ENCODE measurements at regions not wholly inside any gene's neighbourhood (a gene's known extent, or its start where the extent isn't known, plus 50 kb on each side); places are given as distances from the start of the nearest gene placed in this dataset.

- BruUV-seq (replicated peaks), result no TSS peak
- no peaks in the 10 kb centered on the region for H3K36me3 ChIP-seq (ENCODE audit: control insufficient read depth, insufficient read depth, low read length)
- no peaks in the 10 kb centered on the region for H3K27me3 ChIP-seq (ENCODE audit: control insufficient read depth, insufficient read depth, low read length)
- H3K4me1 ChIP-seq (ENCODE audit: control insufficient read depth, insufficient read depth, low read length), result no peaks in the 10 kb centered on the region
- H3K27ac ChIP-seq (ENCODE audit: low read length), result no peak overlapping the region
- POLR2A ChIA-PET, result no interaction called here
- CTCF ChIA-PET, result no interaction called here
- no peak for DNase-seq (ENCODE audit: low read depth, low spot score)
- ATAC-seq, result no peak
- intact Hi-C loops (cut with micrococcal nuclease; ENCODE audit: unreplicated experiment), result no loop called here
- TF ChIP-seq CTCF (IDR thresholded peaks at IDR 0.05) (no peak), POLR2AphosphoS5 (IDR thresholded peaks at IDR 0.05; ENCODE audit: low read depth, low read length) (no peak), TCF7L2 (IDR thresholded peaks at IDR 0.05; ENCODE audit: low read depth, low read length) (no peak), SIN3A (IDR thresholded peaks at IDR 0.05; ENCODE audit: borderline replicate concordance, insufficient read depth, low read depth, low read length) (no peak)
- TF ChIP-seq, protein P1, sequence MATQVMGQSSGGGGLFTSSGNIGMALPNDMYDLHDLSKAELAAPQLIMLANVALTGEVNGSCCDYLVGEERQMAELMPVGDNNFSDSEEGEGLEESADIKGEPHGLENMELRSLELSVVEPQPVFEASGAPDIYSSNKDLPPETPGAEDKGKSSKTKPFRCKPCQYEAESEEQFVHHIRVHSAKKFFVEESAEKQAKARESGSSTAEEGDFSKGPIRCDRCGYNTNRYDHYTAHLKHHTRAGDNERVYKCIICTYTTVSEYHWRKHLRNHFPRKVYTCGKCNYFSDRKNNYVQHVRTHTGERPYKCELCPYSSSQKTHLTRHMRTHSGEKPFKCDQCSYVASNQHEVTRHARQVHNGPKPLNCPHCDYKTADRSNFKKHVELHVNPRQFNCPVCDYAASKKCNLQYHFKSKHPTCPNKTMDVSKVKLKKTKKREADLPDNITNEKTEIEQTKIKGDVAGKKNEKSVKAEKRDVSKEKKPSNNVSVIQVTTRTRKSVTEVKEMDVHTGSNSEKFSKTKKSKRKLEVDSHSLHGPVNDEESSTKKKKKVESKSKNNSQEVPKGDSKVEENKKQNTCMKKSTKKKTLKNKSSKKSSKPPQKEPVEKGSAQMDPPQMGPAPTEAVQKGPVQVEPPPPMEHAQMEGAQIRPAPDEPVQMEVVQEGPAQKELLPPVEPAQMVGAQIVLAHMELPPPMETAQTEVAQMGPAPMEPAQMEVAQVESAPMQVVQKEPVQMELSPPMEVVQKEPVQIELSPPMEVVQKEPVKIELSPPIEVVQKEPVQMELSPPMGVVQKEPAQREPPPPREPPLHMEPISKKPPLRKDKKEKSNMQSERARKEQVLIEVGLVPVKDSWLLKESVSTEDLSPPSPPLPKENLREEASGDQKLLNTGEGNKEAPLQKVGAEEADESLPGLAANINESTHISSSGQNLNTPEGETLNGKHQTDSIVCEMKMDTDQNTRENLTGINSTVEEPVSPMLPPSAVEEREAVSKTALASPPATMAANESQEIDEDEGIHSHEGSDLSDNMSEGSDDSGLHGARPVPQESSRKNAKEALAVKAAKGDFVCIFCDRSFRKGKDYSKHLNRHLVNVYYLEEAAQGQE (IDR thresholded peaks at IDR 0.05; ENCODE audit: insufficient read depth in 1 of 2, low read depth in 2 of 2, low read length in 1 of 2), result no peak
- in situ Hi-C loops (cut with HindIII; ENCODE audit: low pct_unique_long_range_greater_than_20kb, low sequenced_read_pairs), result no loop called here
- H3K4me3 ChIP-seq (ENCODE audit: low read depth in 2 of 2, low read length in 2 of 2), result no peak overlapping the region
- no peaks in the 10 kb centered on the region for H3K9me3 ChIP-seq (ENCODE audit: control insufficient read depth, insufficient read depth, low read depth, low read length)
Observed at GRCh38 chr1:229116114-229116513, 154.8 kb upstream of the RAB4A start.

GRCh38 chr1:229117664-229118300 lies 153.1 kb upstream of the RAB4A start:
- no peak for ATAC-seq
- BruUV-seq (replicated peaks), result no TSS peak
- TF ChIP-seq, protein P1 (IDR thresholded peaks at IDR 0.05; ENCODE audit: insufficient read depth in 1 of 2, low read depth in 2 of 2, low read length in 1 of 2), result no peak
- no peak for TF ChIP-seq POLR2AphosphoS5 (IDR thresholded peaks at IDR 0.05; ENCODE audit: low read depth, low read length)
- TF ChIP-seq SIN3A (IDR thresholded peaks at IDR 0.05; ENCODE audit: borderline replicate concordance, insufficient read depth, low read depth, low read length), result no peak
- no peak for TF ChIP-seq TCF7L2 (IDR thresholded peaks at IDR 0.05; ENCODE audit: low read depth, low read length)
- TF ChIP-seq CTCF (IDR thresholded peaks at IDR 0.05), result no peak
- no peaks in the 10 kb centered on the region for H3K4me1 ChIP-seq (ENCODE audit: control insufficient read depth, insufficient read depth, low read length)
- H3K36me3 ChIP-seq (ENCODE audit: control insufficient read depth, insufficient read depth, low read length), result no peaks in the 10 kb centered on the region
- H3K9me3 ChIP-seq (ENCODE audit: control insufficient read depth, insufficient read depth, low read depth, low read length), result no peaks in the 10 kb centered on the region
- no peak overlapping the region for H3K27ac ChIP-seq (ENCODE audit: low read length)
- CTCF ChIA-PET, result no interaction called here
- DNase-seq (ENCODE audit: low read depth, low spot score), result no peak
- POLR2A ChIA-PET, result no interaction called here
- H3K27me3 ChIP-seq (ENCODE audit: control insufficient read depth, insufficient read depth, low read length), result no peaks in the 10 kb centered on the region; the same call in 1 of the 2 replicates
- intact Hi-C loops (cut with micrococcal nuclease; ENCODE audit: unreplicated experiment), result no loop called here
- no peak overlapping the region for H3K4me3 ChIP-seq (ENCODE audit: low read depth in 2 of 2, low read length in 2 of 2)
- in situ Hi-C loops (cut with HindIII; ENCODE audit: low pct_unique_long_range_greater_than_20kb, low sequenced_read_pairs), result no loop called here

All from Panc1 (cell line).